DOHH2 (cell line): ENCODE measurements at regions not wholly inside any gene's neighbourhood (a gene's known extent, or its start where the extent isn't known, plus 50 kb on each side); places are given as distances from the start of the nearest gene placed in this dataset.

Source experiments
- H3F3A ChIP-seq: fragments of 200-600 bp; sonication (generic), shearing (Covaris generic); 2 replicates; pipeline ENCODE4 v1.6.0; 2016; ENCODE audit warnings: antibody characterized with exemption, mild to moderate bottlenecking; ENCODE audit not compliant: control insufficient read depth, insufficient read depth
- H3K27ac ChIP-seq: fragments of 200-600 bp; sonication (generic); 2 replicates; pipeline ENCODE4 v1.5.1; 2014; ENCODE audit warnings: low read depth, mild to moderate bottlenecking, low read length, moderate library complexity
- H3K27me3 ChIP-seq: fragments of 200-600 bp; sonication (generic); 2 replicates; pipeline ENCODE4 v1.6.1; 2014; ENCODE audit warnings: mild to moderate bottlenecking, low read length, mixed read lengths; ENCODE audit not compliant: control insufficient read depth
- H3K36me3 ChIP-seq: fragments of 200-600 bp; sonication (generic); 2 replicates; pipeline ENCODE4 v1.6.1; 2014; ENCODE audit warnings: mild to moderate bottlenecking, low read length, moderate library complexity, mixed read lengths; ENCODE audit not compliant: control insufficient read depth
- H3K4me1 ChIP-seq: fragments of 200-600 bp; sonication (generic); 2 replicates; pipeline ENCODE4 v1.6.1; 2014; ENCODE audit warnings: mild to moderate bottlenecking, low read length, mixed read lengths; ENCODE audit not compliant: control insufficient read depth
- H3K4me2 ChIP-seq: fragments of 200-600 bp; sonication (generic); 2 replicates; pipeline ENCODE4 v1.6.0; 2014; ENCODE audit warnings: mild to moderate bottlenecking, low read length, moderate library complexity
- H3K4me3 ChIP-seq: fragments of 200-600 bp; sonication (generic); 2 replicates; pipeline ENCODE4 v1.5.1; 2014; ENCODE audit warnings: mild to moderate bottlenecking, low read length, mixed read lengths
- H3K79me2 ChIP-seq: fragments of 200-600 bp; sonication (generic); 2 replicates; pipeline ENCODE4 v1.6.1; 2014; ENCODE audit warnings: mild to moderate bottlenecking, low read length, mixed read lengths; ENCODE audit not compliant: control insufficient read depth
- H3K9me2 ChIP-seq: fragments of 200-600 bp; sonication (generic); replicated peaks from 2 replicates; pipeline ENCODE4 v1.6.1; 2014; ENCODE audit warnings: mild to moderate bottlenecking, low read length, mixed read lengths; ENCODE audit not compliant: control insufficient read depth
- H3K9me3 ChIP-seq: fragments of 200-600 bp; sonication (generic); 2 replicates; pipeline ENCODE4 v1.6.1; 2014; ENCODE audit warnings: antibody characterized with exemption, low read length, mixed read lengths; ENCODE audit not compliant: control insufficient read depth, insufficient read depth
- H4K20me1 ChIP-seq: fragments of 200-600 bp; sonication (generic); 2 replicates; pipeline ENCODE4 v1.6.0; 2014; ENCODE audit warnings: low read depth, mild to moderate bottlenecking, antibody characterized with exemption, low read length, moderate library complexity; ENCODE audit not compliant: control insufficient read depth, insufficient read depth
- CTCF ChIP-seq: fragments of 200-600 bp; sonication (generic); IDR thresholded peaks from one replicate; pipeline ENCODE4 v1.5.1; 2014; ENCODE audit warnings: antibody characterized with exemption, mild to moderate bottlenecking, low read depth, low read length; ENCODE audit not compliant: poor library complexity, severe bottlenecking
- EZH2phosphoT487 ChIP-seq: fragments of 200-600 bp; sonication (generic); IDR thresholded peaks from 2 replicates; pipeline ENCODE4 v1.6.1; 2017; ENCODE audit warnings: borderline replicate concordance, mild to moderate bottlenecking, antibody characterized with exemption, low read length, moderate library complexity, mixed read lengths

DNA sequence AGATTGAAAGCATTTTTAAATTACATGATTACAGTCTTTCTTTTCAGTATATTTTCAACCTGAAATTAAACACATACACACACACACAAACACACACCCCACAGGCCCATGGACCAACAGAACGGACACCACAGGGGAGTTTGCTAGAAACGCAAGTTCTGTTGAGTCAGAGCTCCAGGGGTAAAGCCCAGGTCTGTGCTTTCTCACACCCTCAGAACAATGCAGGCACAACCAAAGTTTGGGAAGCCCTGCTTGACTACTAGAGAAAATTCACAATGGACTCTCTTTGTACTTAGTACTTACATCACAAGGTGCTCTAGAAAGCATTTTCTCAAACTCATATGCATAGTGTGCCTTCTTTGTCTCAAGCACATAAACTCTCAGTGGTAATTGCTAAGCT is 704.0 kb upstream of the IGFBP3 start:
- H3K79me2 ChIP-seq: no peaks in the 10 kb centered on the region
- no peaks in the 10 kb centered on the region for H4K20me1 ChIP-seq
- TF ChIP-seq EZH2phosphoT487 (no peak), CTCF (no peak)
- no peaks in the 10 kb centered on the region for H3F3A ChIP-seq
- no peak overlapping the region for H3K4me2 ChIP-seq
- no peak overlapping the region for H3K27ac ChIP-seq
- no peaks in the 10 kb centered on the region for H3K36me3 ChIP-seq
- no peak overlapping the region for H3K4me3 ChIP-seq
- no peaks in the 10 kb centered on the region for H3K4me1 ChIP-seq
- H3K9me3 ChIP-seq: no peaks in the 10 kb centered on the region
- H3K27me3 ChIP-seq: no peaks in the 10 kb centered on the region
- H3K9me2 ChIP-seq: no peaks in the 10 kb centered on the region

GRCh38 chr7:46622251-46622650 is 701.2 kb upstream of the IGFBP3 start:
- H3F3A ChIP-seq: no peaks in the 10 kb centered on the region
- no peak overlapping the region for H3K4me2 ChIP-seq

DNA sequence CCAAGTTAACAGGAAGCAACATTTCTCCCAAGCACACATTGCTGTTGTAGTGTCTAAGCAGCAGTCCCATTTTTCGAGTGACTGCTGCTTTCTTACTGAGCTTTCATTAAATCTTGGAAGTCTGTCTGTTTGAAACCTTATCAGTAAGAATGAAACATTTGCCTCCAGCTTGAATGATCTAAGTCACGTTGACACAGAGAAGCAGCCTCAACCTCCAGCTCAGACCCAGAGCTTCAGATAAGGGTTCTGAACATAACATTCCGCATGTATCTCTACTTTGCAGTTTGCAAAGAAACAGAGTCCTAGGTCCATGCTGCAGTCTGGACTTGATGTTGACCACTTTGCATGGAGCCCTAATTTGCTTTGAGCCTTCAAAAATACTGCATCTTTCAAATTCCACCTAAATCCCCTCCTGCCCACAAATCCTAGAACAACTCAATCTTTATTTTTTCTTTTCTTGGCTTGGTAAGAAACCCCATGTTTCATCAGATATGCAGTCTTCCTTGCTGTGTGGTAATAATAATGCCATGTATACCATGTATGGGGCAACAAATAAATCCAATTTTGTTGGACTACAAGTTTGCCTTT is 698.7 kb upstream of the IGFBP3 start:
- Histone ChIP-seq H3F3A (no peaks in the 10 kb centered on the region), H3K27ac (no peak overlapping the region), H4K20me1 (no peaks in the 10 kb centered on the region), H3K4me2 (no peak overlapping the region), H3K4me1 (no peaks in the 10 kb centered on the region), H3K79me2 (no peaks in the 10 kb centered on the region), H3K36me3 (no peaks in the 10 kb centered on the region), H3K27me3 (no peaks in the 10 kb centered on the region), H3K9me2 (no peaks in the 10 kb centered on the region), H3K9me3 (no peaks in the 10 kb centered on the region), H3K4me3 (no peak overlapping the region)
- TF ChIP-seq CTCF (no peak), EZH2phosphoT487 (no peak)

More at GRCh38 chr7:46622251-46622650, 701.2 kb upstream of the IGFBP3 start:
- TF ChIP-seq CTCF: no peak
- TF ChIP-seq EZH2phosphoT487: no peak
- no peaks in the 10 kb centered on the region for H3K36me3 ChIP-seq
- H3K9me3 ChIP-seq: no peaks in the 10 kb centered on the region
- H4K20me1 ChIP-seq: no peaks in the 10 kb centered on the region
- H3K4me3 ChIP-seq: no peak overlapping the region
- H3K79me2 ChIP-seq: no peaks in the 10 kb centered on the region
- H3K4me1 ChIP-seq: no peaks in the 10 kb centered on the region
- H3K27ac ChIP-seq: no peak overlapping the region
- no peaks in the 10 kb centered on the region for H3K27me3 ChIP-seq
- H3K9me2 ChIP-seq: no peaks in the 10 kb centered on the region
